Natural killer cell treated with Interleukin-12 subunit alpha and Interleukin-12 subunit beta and Interleukin-15 and Interleukin-18, amount 100 ng/mL, for 72 hours (primary cell): ENCODE measurements at regions not wholly inside any gene's neighbourhood (a gene's known extent, or its start where the extent isn't known, plus 50 kb on each side); places are given as distances from the start of the nearest gene placed in this dataset.
"Not testable (repeated sequence)": the region's sequence is repeated elsewhere in the genome, so short reads cannot be mapped to it uniquely, and the experiment has no call there.

Source experiments
- ATAC-seq, 2 donors: fragments of 150-1000 bp; cut with Tn5 transposase in 1 of 2; sonication (Bioruptor Pico), chemical (Tn5 transposase) in 1 of 2; 2 replicates each; pipeline ENCODE4 v1.10.0; 2021
- DNase-seq: peaks from one replicate; pipeline ENCODE4 v3.0.0; 2022; ENCODE audit warnings: low spot score
- H3K27ac Mint-ChIP-seq, 2 donors: 1 replicate in 1 of 2; 2 replicates in 1 of 2; pipeline ENCODE4 v1.8.0; 2022; ENCODE audit warnings: mixed read lengths in 2 of 2, mild to moderate bottlenecking in 1 of 2, moderate library complexity in 1 of 2
- H3K27me3 Mint-ChIP-seq, 2 donors: 1 replicate in 1 of 2; 2 replicates in 1 of 2; pipeline ENCODE4 v1.8.0; 2022; ENCODE audit warnings: mixed read lengths in 2 of 2
- H3K36me3 Mint-ChIP-seq: one replicate; pipeline ENCODE4 v1.8.0; 2022; ENCODE audit warnings: mixed read lengths
- H3K4me1 Mint-ChIP-seq, 2 donors: 1 replicate in 1 of 2; 2 replicates in 1 of 2; pipeline ENCODE4 v1.8.0; 2022; ENCODE audit warnings: low read depth in 2 of 2, mixed read lengths in 2 of 2, mild to moderate bottlenecking in 1 of 2
- H3K4me3 Mint-ChIP-seq: one replicate; pipeline ENCODE4 v1.8.0; 2022; ENCODE audit warnings: mixed read lengths
- H3K9me3 Mint-ChIP-seq: 2 replicates; pipeline ENCODE4 v1.8.0; 2022; ENCODE audit warnings: mixed read lengths

GRCh38 chr5:57745700-57746651, 263.4 kb upstream of the ACTBL2 start:
- H3K9me3 Mint-ChIP-seq, result no peaks in the 10 kb centered on the region
- no peak overlapping the region for H3K4me3 Mint-ChIP-seq
- peaks cover 0 to 6% of the 10 kb centered on the region in 2 donors for H3K27me3 Mint-ChIP-seq
- no peaks in the 10 kb centered on the region for H3K36me3 Mint-ChIP-seq
- DNase-seq (no peak), ATAC-seq (no peak)
- H3K4me1 Mint-ChIP-seq, result no peaks in the 10 kb centered on the region
- H3K27ac Mint-ChIP-seq, result no peak overlapping the region

GRCh38 chr5:57745029-57745428, 262.4 kb upstream of the ACTBL2 start:
- Mint-ChIP-seq H3K36me3 (no peaks in the 10 kb centered on the region), H3K4me3 (no peak overlapping the region), H3K27ac (no peak overlapping the region), H3K27me3 (peaks cover 0 to 6% of the 10 kb centered on the region in 2 donors), H3K4me1 (no peaks in the 10 kb centered on the region), H3K9me3 (no peaks in the 10 kb centered on the region)
- DNase-seq, result no peak
- no peak for ATAC-seq

GRCh38 chr5:57741336-57741735, 258.7 kb upstream of the ACTBL2 start:
- Mint-ChIP-seq H3K36me3 (no peaks in the 10 kb centered on the region), H3K4me3 (no peak overlapping the region), H3K27me3 (no peaks in the 10 kb centered on the region), H3K27ac (no peak overlapping the region), H3K9me3 (no peaks in the 10 kb centered on the region), H3K4me1 (no peaks in the 10 kb centered on the region)
- DNase-seq (no peak), ATAC-seq (no peak)

GRCh38 chr5:57738787-57739186, 256.2 kb upstream of the ACTBL2 start:
- Mint-ChIP-seq H3K4me3 (no peak overlapping the region), H3K27me3 (no peaks in the 10 kb centered on the region), H3K4me1 (no peaks in the 10 kb centered on the region), H3K27ac (no peak overlapping the region), H3K9me3 (no peaks in the 10 kb centered on the region), H3K36me3 (no peaks in the 10 kb centered on the region)
- no peak for DNase-seq
- ATAC-seq, result no peak

- H3K4me1 Mint-ChIP-seq, result no peaks in the 10 kb centered on the region
- no peaks in the 10 kb centered on the region for H3K36me3 Mint-ChIP-seq
- H3K9me3 Mint-ChIP-seq, result no peaks in the 10 kb centered on the region
- ATAC-seq (no peak), DNase-seq (no peak)
- no peak overlapping the region for H3K4me3 Mint-ChIP-seq
- no peak overlapping the region for H3K27ac Mint-ChIP-seq
- H3K27me3 Mint-ChIP-seq, result no peaks in the 10 kb centered on the region
Observed at GRCh38 chr5:57738301-57738700, 255.7 kb upstream of the ACTBL2 start.

- H3K27ac Mint-ChIP-seq, result no peak overlapping the region
- no peaks in the 10 kb centered on the region for H3K4me1 Mint-ChIP-seq
- no peak for ATAC-seq
- no peaks in the 10 kb centered on the region for H3K27me3 Mint-ChIP-seq
- no peak for DNase-seq
- no peaks in the 10 kb centered on the region for H3K36me3 Mint-ChIP-seq
- H3K4me3 Mint-ChIP-seq, result no peak overlapping the region
- H3K9me3 Mint-ChIP-seq, result no peaks in the 10 kb centered on the region
Observed at GRCh38 chr5:57736716-57737115, 254.1 kb upstream of the ACTBL2 start.

GRCh38 chr5:57735279-57736153, 252.9 kb upstream of the ACTBL2 start:
- not testable (repeated sequence) for H3K27me3 Mint-ChIP-seq, H3K9me3 Mint-ChIP-seq, H3K27ac Mint-ChIP-seq, H3K4me1 Mint-ChIP-seq, H3K4me3 Mint-ChIP-seq, DNase-seq, H3K36me3 Mint-ChIP-seq, ATAC-seq

GRCh38 chr5:57734296-57734695, 251.7 kb upstream of the ACTBL2 start:
- no peaks in the 10 kb centered on the region for H3K9me3 Mint-ChIP-seq
- no peaks in the 10 kb centered on the region for H3K36me3 Mint-ChIP-seq
- no peak for DNase-seq
- peaks cover 0 to 3% of the 10 kb centered on the region in 2 donors for H3K27me3 Mint-ChIP-seq
- H3K27ac Mint-ChIP-seq, result no peak overlapping the region
- ATAC-seq, result no peak
- H3K4me3 Mint-ChIP-seq, result no peak overlapping the region
- no peaks in the 10 kb centered on the region for H3K4me1 Mint-ChIP-seq

- DNase-seq (no peak), ATAC-seq (no peak)
- H3K4me1 Mint-ChIP-seq, result no peaks in the 10 kb centered on the region
- no peak overlapping the region for H3K27ac Mint-ChIP-seq
- H3K36me3 Mint-ChIP-seq, result no peaks in the 10 kb centered on the region
- peaks cover 7% of the 10 kb centered on the region for H3K9me3 Mint-ChIP-seq
- H3K4me3 Mint-ChIP-seq, result no peak overlapping the region
- peaks cover 0 to 5% of the 10 kb centered on the region in 2 donors for H3K27me3 Mint-ChIP-seq
Observed at GRCh38 chr5:57727591-57727990, 245.0 kb upstream of the ACTBL2 start.

- H3K9me3 Mint-ChIP-seq, result peaks cover 10% of the 10 kb centered on the region
- H3K27ac Mint-ChIP-seq, result no peak overlapping the region
- ATAC-seq (no peak), DNase-seq (no peak)
- H3K4me1 Mint-ChIP-seq, result no peaks in the 10 kb centered on the region
- peaks cover 4 to 8% of the 10 kb centered on the region in 2 donors for H3K27me3 Mint-ChIP-seq
- no peaks in the 10 kb centered on the region for H3K36me3 Mint-ChIP-seq
- no peak overlapping the region for H3K4me3 Mint-ChIP-seq
Observed at GRCh38 chr5:57725658-57726504, 243.3 kb upstream of the ACTBL2 start.

- ATAC-seq (no peak), DNase-seq (no peak)
- Mint-ChIP-seq H3K27ac (no peak overlapping the region), H3K36me3 (no peaks in the 10 kb centered on the region), H3K27me3 (peaks cover 9 to 10% of the 10 kb centered on the region in 2 donors), H3K4me3 (no peak overlapping the region), H3K9me3 (peaks cover 11% of the 10 kb centered on the region), H3K4me1 (no peaks in the 10 kb centered on the region)
Observed at GRCh38 chr5:57724836-57725235, 242.2 kb upstream of the ACTBL2 start.

- Mint-ChIP-seq H3K9me3 (peaks cover 7% of the 10 kb centered on the region), H3K4me1 (no peaks in the 10 kb centered on the region), H3K27ac (no peak overlapping the region), H3K27me3 (peaks cover 10 to 14% of the 10 kb centered on the region in 2 donors), H3K4me3 (no peak overlapping the region), H3K36me3 (no peaks in the 10 kb centered on the region)
- ATAC-seq (no peak), DNase-seq (no peak)
Observed at GRCh38 chr5:57721226-57721625, 238.6 kb upstream of the ACTBL2 start.

GRCh38 chr5:57720656-57721055, 238.0 kb upstream of the ACTBL2 start:
- Mint-ChIP-seq H3K9me3 (peaks cover 12% of the 10 kb centered on the region), H3K27me3 (peaks cover 14% of the 10 kb centered on the region in 2 donors), H3K36me3 (no peaks in the 10 kb centered on the region), H3K4me3 (no peak overlapping the region), H3K27ac (no peak overlapping the region), H3K4me1 (no peaks in the 10 kb centered on the region)
- ATAC-seq (no peak), DNase-seq (no peak)
